ENCODE measurements at regions not wholly inside any gene's neighbourhood (a gene's known extent, or its start where the extent isn't known, plus 50 kb on each side); places are given as distances from the start of the nearest gene placed in this dataset.
A peak's percentile ranks its signal among the peaks of the same experiment; 100 is the strongest.

GRCh38 chr2:30372826-30373225 is 74.2 kb upstream of the LCLAT1 start (continued):
- TF ChIP-seq KDM5A (IDR thresholded peaks at IDR 0.05): no peak
- TF ChIP-seq ESRRA (IDR thresholded peaks at IDR 0.05; ENCODE audit: borderline replicate concordance, low read length): no peak
- no peak for TF ChIP-seq TFCP2L1 (CRISPR knock-in tag; IDR thresholded peaks at IDR 0.05)
- TF ChIP-seq MAX (IDR thresholded peaks at IDR 0.05): no peak
- no peak for TF ChIP-seq PBX3 (IDR thresholded peaks at IDR 0.05)
- no peak for TF ChIP-seq SMC3 (IDR thresholded peaks at IDR 0.05)
- TF ChIP-seq CHD4 (IDR thresholded peaks at IDR 0.05; ENCODE audit: borderline replicate concordance): no peak
- no peak for TF ChIP-seq EHMT2 (IDR thresholded peaks at IDR 0.05; ENCODE audit: low read depth)
- TF ChIP-seq CEBPB (IDR thresholded peaks at IDR 0.05): no peak
- TF ChIP-seq ZFP36 (IDR thresholded peaks at IDR 0.05; ENCODE audit: borderline replicate concordance, partially characterized antibody): no peak
- no peak for TF ChIP-seq EP300 (IDR thresholded peaks at IDR 0.05)

- Histone ChIP-seq H3K4me3 (no peak overlapping the region), H3K27ac (no peak overlapping the region; a peak in 1 of 6 replicates), H3K4me2 (no peak overlapping the region), H3K9me3 (no peaks in the 10 kb centered on the region), H3K4me1 (no peaks in the 10 kb centered on the region)
- ChIA-PET CTCF (interaction anchor here (0.6 to 2.1 kb wide), 6 partner anchors 10 to 585 kb away, joined by 3 to 10 read pairs (median 3); no protein-coding TSS in a partner anchor), POLR2A (no interaction called here)
- TF ChIP-seq ESRRA (IDR thresholded peaks at IDR 0.05; ENCODE audit: borderline replicate concordance, low read length) (no peak), SREBF2 (IDR thresholded peaks at IDR 0.05) (no peak), CEBPB (IDR thresholded peaks at IDR 0.05) (no peak), KDM5A (IDR thresholded peaks at IDR 0.05) (no peak), KDM1A (IDR thresholded peaks at IDR 0.05; ENCODE audit: low read depth) (no peak), HOXB13 (CRISPR knock-in tag; IDR thresholded peaks at IDR 0.05; ENCODE audit: low read depth) (no peak), MAX (IDR thresholded peaks at IDR 0.05) (no peak), ATOH8 (CRISPR knock-in tag; IDR thresholded peaks at IDR 0.05; ENCODE audit: low read depth) (no peak)
- no peak for DNase-seq (ENCODE audit: low read depth in 1 of 2, low spot score in 1 of 2)
- no peak for FAIRE-seq
- 72% methylated on average over 9 of the region's 9 CpGs for WGBS (ENCODE audit: missing lambda C conversion rate)
- ATAC-seq: peak; percentile 50 to 51; a peak in 5 of 6 replicates
Measured at GRCh38 chr2:30373881-30374302, 73.2 kb upstream of the LCLAT1 start.

GRCh38 chr2:30374380-30374779 is 72.7 kb upstream of the LCLAT1 start:
- POLR2A ChIA-PET: no interaction called here
- H3K9me3 ChIP-seq: no peaks in the 10 kb centered on the region
- no peak for DNase-seq (ENCODE audit: low read depth in 1 of 2, low spot score in 1 of 2)
- no peak overlapping the region for H3K4me3 ChIP-seq
- H3K4me1 ChIP-seq: no peaks in the 10 kb centered on the region
- CTCF ChIA-PET: interaction anchor here (0.6 to 2.1 kb wide), 4 partner anchors 10 to 585 kb away, joined by 3 to 10 read pairs (median 4); no protein-coding TSS in a partner anchor
- TF ChIP-seq BCL3 (IDR thresholded peaks at IDR 0.05) (no peak), FOSL2 (IDR thresholded peaks at IDR 0.05) (no peak), FOSL2 (CRISPR knock-in tag; IDR thresholded peaks at IDR 0.05) (no peak), HOXA7 (CRISPR knock-in tag; IDR thresholded peaks at IDR 0.05) (no peak), CBX2 (IDR thresholded peaks at IDR 0.05; ENCODE audit: borderline replicate concordance, low read depth) (no peak), NR3C1 (IDR thresholded peaks at IDR 0.05) (no peak), KDM1A (IDR thresholded peaks at IDR 0.05; ENCODE audit: low read depth) (no peak), USF2 (IDR thresholded peaks at IDR 0.05) (no peak)
- H3K27ac ChIP-seq: no peak overlapping the region
- no peak overlapping the region for H3K4me2 ChIP-seq
- FAIRE-seq: no peak
- 78% methylated on average over 2 of the region's 2 CpGs for WGBS (ENCODE audit: missing lambda C conversion rate)
- ATAC-seq: peak; percentile 49 to 70; a peak in 3 of 6 replicates
